Activated naive CD8-positive, alpha-beta T cell (primary cell): ENCODE measurements at regions not wholly inside any gene's neighbourhood (a gene's known extent, or its start where the extent isn't known, plus 50 kb on each side); places are given as distances from the start of the nearest gene placed in this dataset.
A peak's percentile ranks its signal among the peaks of the same experiment; 100 is the strongest.

ENCODE experiments used
- H3K27ac Mint-ChIP-seq: one replicate; pipeline ENCODE4 v1.8.0; 2021; ENCODE audit warnings: mixed read lengths
- H3K27me3 Mint-ChIP-seq: one replicate; pipeline ENCODE4 v1.8.0; 2021; ENCODE audit warnings: mixed read lengths
- H3K36me3 Mint-ChIP-seq: one replicate; pipeline ENCODE4 v1.8.0; 2021; ENCODE audit warnings: mixed read lengths
- H3K4me1 Mint-ChIP-seq: one replicate; pipeline ENCODE4 v1.8.0; 2021; ENCODE audit warnings: low read depth, mixed read lengths
- H3K4me3 Mint-ChIP-seq: one replicate; pipeline ENCODE4 v1.8.0; 2021; ENCODE audit warnings: mild to moderate bottlenecking, mixed read lengths
- H3K9me3 Mint-ChIP-seq: one replicate; pipeline ENCODE4 v1.8.0; 2021; ENCODE audit warnings: low read depth, mixed read lengths

GRCh38 chr17:79340333-79341221, 266.0 kb downstream of the ENGASE start:
- peaks cover 4% of the 10 kb centered on the region for H3K9me3 Mint-ChIP-seq

GRCh38 chr17:79339321-79339720, 264.7 kb downstream of the ENGASE start:
- H3K36me3 Mint-ChIP-seq: no peaks in the 10 kb centered on the region
- no peak overlapping the region for H3K27ac Mint-ChIP-seq
- no peaks in the 10 kb centered on the region for H3K4me1 Mint-ChIP-seq
- peaks cover 4% of the 10 kb centered on the region for H3K27me3 Mint-ChIP-seq
- no peaks in the 10 kb centered on the region for H3K9me3 Mint-ChIP-seq
- H3K4me3 Mint-ChIP-seq: no peak overlapping the region

More at GRCh38 chr17:79340333-79341221, 266.0 kb downstream of the ENGASE start:
- Mint-ChIP-seq H3K4me1 (no peaks in the 10 kb centered on the region), H3K27me3 (peaks cover 10% of the 10 kb centered on the region), H3K27ac (no peak overlapping the region), H3K36me3 (peaks cover 2% of the 10 kb centered on the region), H3K4me3 (no peak overlapping the region)

GRCh38 chr17:79338604-79339003, 264.0 kb downstream of the ENGASE start:
- H3K4me3 Mint-ChIP-seq: no peak overlapping the region
- H3K9me3 Mint-ChIP-seq: no peaks in the 10 kb centered on the region
- H3K27ac Mint-ChIP-seq: no peak overlapping the region
- H3K4me1 Mint-ChIP-seq: no peaks in the 10 kb centered on the region
- no peaks in the 10 kb centered on the region for H3K36me3 Mint-ChIP-seq
- peaks cover 9% of the 10 kb centered on the region for H3K27me3 Mint-ChIP-seq

- no peaks in the 10 kb centered on the region for H3K9me3 Mint-ChIP-seq
- no peaks in the 10 kb centered on the region for H3K4me1 Mint-ChIP-seq
Observed at GRCh38 chr17:79338152-79338551, 263.5 kb downstream of the ENGASE start.

GRCh38 chr17:79337053-79337452, 262.4 kb downstream of the ENGASE start:
- no peak overlapping the region for H3K4me3 Mint-ChIP-seq
- H3K27ac Mint-ChIP-seq: no peak overlapping the region

More at GRCh38 chr17:79338152-79338551, 263.5 kb downstream of the ENGASE start:
- H3K27ac Mint-ChIP-seq: no peak overlapping the region
- no peaks in the 10 kb centered on the region for H3K36me3 Mint-ChIP-seq
- peaks cover 9% of the 10 kb centered on the region for H3K27me3 Mint-ChIP-seq
- H3K4me3 Mint-ChIP-seq: no peak overlapping the region

GRCh38 chr17:79335456-79335855, 260.8 kb downstream of the ENGASE start:
- no peaks in the 10 kb centered on the region for H3K4me1 Mint-ChIP-seq
- no peak overlapping the region for H3K4me3 Mint-ChIP-seq
- H3K36me3 Mint-ChIP-seq: no peaks in the 10 kb centered on the region
- no peaks in the 10 kb centered on the region for H3K9me3 Mint-ChIP-seq
- H3K27ac Mint-ChIP-seq: peak overlapping the region; percentile 8
- peaks cover 17% of the 10 kb centered on the region for H3K27me3 Mint-ChIP-seq

More at GRCh38 chr17:79337053-79337452, 262.4 kb downstream of the ENGASE start:
- Mint-ChIP-seq H3K27me3 (peaks cover 9% of the 10 kb centered on the region), H3K9me3 (no peaks in the 10 kb centered on the region), H3K36me3 (no peaks in the 10 kb centered on the region), H3K4me1 (no peaks in the 10 kb centered on the region)

GRCh38 chr17:79332011-79332554, 257.5 kb downstream of the ENGASE start:
- Mint-ChIP-seq H3K9me3 (no peaks in the 10 kb centered on the region), H3K4me3 (no peak overlapping the region), H3K36me3 (no peaks in the 10 kb centered on the region), H3K27ac (no peak overlapping the region), H3K27me3 (peaks cover 19% of the 10 kb centered on the region), H3K4me1 (no peaks in the 10 kb centered on the region)

GRCh38 chr17:79331492-79331891, 256.9 kb downstream of the ENGASE start:
- no peaks in the 10 kb centered on the region for H3K4me1 Mint-ChIP-seq
- H3K4me3 Mint-ChIP-seq: no peak overlapping the region
- no peaks in the 10 kb centered on the region for H3K9me3 Mint-ChIP-seq
- peaks cover 21% of the 10 kb centered on the region for H3K27me3 Mint-ChIP-seq
- H3K27ac Mint-ChIP-seq: peak overlapping the region; percentile 34
- no peaks in the 10 kb centered on the region for H3K36me3 Mint-ChIP-seq

- H3K27me3 Mint-ChIP-seq: peaks cover 20% of the 10 kb centered on the region
- no peak overlapping the region for H3K27ac Mint-ChIP-seq
- H3K4me1 Mint-ChIP-seq: no peaks in the 10 kb centered on the region
- H3K9me3 Mint-ChIP-seq: no peaks in the 10 kb centered on the region
- no peak overlapping the region for H3K4me3 Mint-ChIP-seq
- no peaks in the 10 kb centered on the region for H3K36me3 Mint-ChIP-seq
Observed at GRCh38 chr17:79330696-79331095, 256.1 kb downstream of the ENGASE start.

- no peaks in the 10 kb centered on the region for H3K36me3 Mint-ChIP-seq
- no peak overlapping the region for H3K27ac Mint-ChIP-seq
- H3K9me3 Mint-ChIP-seq: no peaks in the 10 kb centered on the region
- H3K4me1 Mint-ChIP-seq: no peaks in the 10 kb centered on the region
- peaks cover 20% of the 10 kb centered on the region for H3K27me3 Mint-ChIP-seq
- no peak overlapping the region for H3K4me3 Mint-ChIP-seq
Observed at GRCh38 chr17:79330229-79330628, 255.6 kb downstream of the ENGASE start.

GRCh38 chr17:79326814-79327213, 252.2 kb downstream of the ENGASE start:
- peaks cover 15% of the 10 kb centered on the region for H3K27me3 Mint-ChIP-seq
- no peaks in the 10 kb centered on the region for H3K36me3 Mint-ChIP-seq
- no peak overlapping the region for H3K27ac Mint-ChIP-seq
- H3K4me3 Mint-ChIP-seq: no peak overlapping the region
- H3K9me3 Mint-ChIP-seq: no peaks in the 10 kb centered on the region
- H3K4me1 Mint-ChIP-seq: no peaks in the 10 kb centered on the region

- Mint-ChIP-seq H3K27me3 (peaks cover 12% of the 10 kb centered on the region), H3K27ac (no peak overlapping the region)
Observed at GRCh38 chr17:79325709-79326430, 251.2 kb downstream of the ENGASE start.

GRCh38 chr17:79324194-79324593, 249.6 kb downstream of the ENGASE start:
- H3K27ac Mint-ChIP-seq: no peak overlapping the region
- H3K9me3 Mint-ChIP-seq: no peaks in the 10 kb centered on the region
- H3K4me3 Mint-ChIP-seq: no peak overlapping the region
- no peaks in the 10 kb centered on the region for H3K36me3 Mint-ChIP-seq
- H3K4me1 Mint-ChIP-seq: no peaks in the 10 kb centered on the region
- peaks cover 11% of the 10 kb centered on the region for H3K27me3 Mint-ChIP-seq

More at GRCh38 chr17:79325709-79326430, 251.2 kb downstream of the ENGASE start:
- Mint-ChIP-seq H3K9me3 (no peaks in the 10 kb centered on the region), H3K36me3 (no peaks in the 10 kb centered on the region), H3K4me1 (no peaks in the 10 kb centered on the region), H3K4me3 (no peak overlapping the region)

GRCh38 chr17:79323566-79323965, 248.9 kb downstream of the ENGASE start:
- Mint-ChIP-seq H3K27me3 (peaks cover 11% of the 10 kb centered on the region), H3K9me3 (no peaks in the 10 kb centered on the region), H3K4me1 (no peaks in the 10 kb centered on the region), H3K27ac (no peak overlapping the region), H3K4me3 (no peak overlapping the region), H3K36me3 (no peaks in the 10 kb centered on the region)
